RWPE2 (cell line): ENCODE measurements at regions not wholly inside any gene's neighbourhood (a gene's known extent, or its start where the extent isn't known, plus 50 kb on each side); places are given as distances from the start of the nearest gene placed in this dataset.

Source experiments
- ATAC-seq: fragments of 200-7000 bp; cut with Tn5 transposase; 3 replicates; pipeline ENCODE4 v1.9.1; 2021; ENCODE audit warnings: low read depth
- DNase-seq: peaks from one replicate; pipeline ENCODE4 v3.0.0-alpha.2; 2020; ENCODE audit warnings: low spot score
- H3K27ac ChIP-seq: fragments of 450-650 bp; 2 replicates; pipeline ENCODE4 v1.5.1; 2017; ENCODE audit warnings: mild to moderate bottlenecking; ENCODE audit not compliant: poor library complexity, severe bottlenecking
- H3K27me3 ChIP-seq: fragments of 250-450 bp; sonication (Bioruptor Pico); 2 replicates; pipeline ENCODE4 v1.5.1; 2021; ENCODE audit warnings: mild to moderate bottlenecking, moderate library complexity; ENCODE audit not compliant: insufficient read depth, poor library complexity, severe bottlenecking
- H3K36me3 ChIP-seq: fragments of 250-450 bp; sonication (Bioruptor Pico); 2 replicates; pipeline ENCODE4 v1.5.1; 2020; ENCODE audit warnings: low read depth, mild to moderate bottlenecking, moderate library complexity
- H3K4me1 ChIP-seq: fragments of 250-450 bp; sonication (Bioruptor Pico); 2 replicates; pipeline ENCODE4 v1.5.1; 2021; ENCODE audit warnings: mild to moderate bottlenecking, moderate library complexity; ENCODE audit not compliant: insufficient read depth, poor library complexity, severe bottlenecking
- H3K4me3 ChIP-seq: fragments of 250-450 bp; sonication (Bioruptor Pico); 2 replicates; pipeline ENCODE4 v1.5.1; 2021; ENCODE audit warnings: mild to moderate bottlenecking, moderate library complexity; ENCODE audit not compliant: severe bottlenecking
- H3K9me3 ChIP-seq: fragments of 250-450 bp; sonication (Bioruptor Pico); 2 replicates; pipeline ENCODE4 v1.5.1; 2021; ENCODE audit warnings: mild to moderate bottlenecking, moderate library complexity; ENCODE audit not compliant: severe bottlenecking
- CTCF ChIP-seq: fragments of 450-650 bp; IDR thresholded peaks from one replicate; pipeline ENCODE4 v1.5.1; 2017; ENCODE audit warnings: mild to moderate bottlenecking, moderate library complexity; ENCODE audit not compliant: poor library complexity, severe bottlenecking

- Histone ChIP-seq H3K4me3 (no peak overlapping the region), H3K27me3 (no peaks in the 10 kb centered on the region), H3K36me3 (no peaks in the 10 kb centered on the region), H3K27ac (peak overlapping the region; percentile 67), H3K4me1 (peaks cover 17% of the 10 kb centered on the region), H3K9me3 (no peaks in the 10 kb centered on the region)
- DNase-seq (no peak), ATAC-seq (no peak)
- no peak for TF ChIP-seq CTCF
Measured at GRCh38 chr18:76572518-76573247, 77.6 kb upstream of the ZNF516 start.

- H3K27ac ChIP-seq: no peak overlapping the region
- ATAC-seq (no peak), DNase-seq (no peak)
- no peaks in the 10 kb centered on the region for H3K9me3 ChIP-seq
- H3K36me3 ChIP-seq: no peaks in the 10 kb centered on the region
- H3K27me3 ChIP-seq: no peaks in the 10 kb centered on the region
- H3K4me3 ChIP-seq: no peak overlapping the region
- no peak for TF ChIP-seq CTCF
- peaks cover 23% of the 10 kb centered on the region for H3K4me1 ChIP-seq
Measured at GRCh38 chr18:76571689-76572088, 76.6 kb upstream of the ZNF516 start.

- Histone ChIP-seq H3K36me3 (no peaks in the 10 kb centered on the region), H3K27me3 (no peaks in the 10 kb centered on the region), H3K27ac (no peak overlapping the region), H3K9me3 (no peaks in the 10 kb centered on the region), H3K4me3 (no peak overlapping the region), H3K4me1 (peaks cover 32% of the 10 kb centered on the region)
- no peak for TF ChIP-seq CTCF
- DNase-seq (no peak), ATAC-seq (no peak)
Measured at GRCh38 chr18:76570856-76571255, 75.8 kb upstream of the ZNF516 start.

GRCh38 chr18:76569644-76570419, 74.8 kb upstream of the ZNF516 start:
- no peak for DNase-seq
- TF ChIP-seq CTCF: no peak
- no peak overlapping the region for H3K4me3 ChIP-seq
- H3K36me3 ChIP-seq: no peaks in the 10 kb centered on the region
- no peaks in the 10 kb centered on the region for H3K9me3 ChIP-seq
- H3K4me1 ChIP-seq: peaks cover 34% of the 10 kb centered on the region
- H3K27ac ChIP-seq: no peak overlapping the region
- no peak for ATAC-seq
- H3K27me3 ChIP-seq: no peaks in the 10 kb centered on the region

GRCh38 chr18:76568731-76569130, 73.7 kb upstream of the ZNF516 start:
- no peak for TF ChIP-seq CTCF
- H3K4me3 ChIP-seq: no peak overlapping the region
- ATAC-seq (no peak), DNase-seq (no peak)
- peaks cover 36% of the 10 kb centered on the region for H3K4me1 ChIP-seq
- H3K9me3 ChIP-seq: peaks cover 2% of the 10 kb centered on the region
- no peaks in the 10 kb centered on the region for H3K27me3 ChIP-seq
- no peak overlapping the region for H3K27ac ChIP-seq
- H3K36me3 ChIP-seq: no peaks in the 10 kb centered on the region
